ENCODE measurements at regions not wholly inside any gene's neighbourhood (a gene's known extent, or its start where the extent isn't known, plus 50 kb on each side); places are given as distances from the start of the nearest gene placed in this dataset.

- DNase-seq (ENCODE audit: low spot score), result no peak
Measured at GRCh38 chr11:123304828-123305466, 109.9 kb upstream of the CLMP start.

GRCh38 chr11:123303924-123304323, 108.9 kb upstream of the CLMP start:
- DNase-seq (ENCODE audit: low spot score), result no peak

GRCh38 chr11:123302751-123303195, 107.7 kb upstream of the CLMP start:
- DNase-seq (ENCODE audit: low spot score), result no peak

- DNase-seq (ENCODE audit: low spot score), result peak; percentile 40
Measured at GRCh38 chr11:123301696-123302400, 106.8 kb upstream of the CLMP start.

- DNase-seq (ENCODE audit: low spot score), result no peak
Measured at GRCh38 chr11:123301013-123301591, 106.1 kb upstream of the CLMP start.

- DNase-seq (ENCODE audit: low spot score), result no peak
Measured at GRCh38 chr11:123299721-123300120, 104.7 kb upstream of the CLMP start.

GRCh38 chr11:123298488-123299447, 103.7 kb upstream of the CLMP start:
- no peak for DNase-seq (ENCODE audit: low spot score)

GRCh38 chr11:123292647-123293046, 97.6 kb upstream of the CLMP start:
- no peak for DNase-seq (ENCODE audit: low spot score)

- no peak for DNase-seq (ENCODE audit: low spot score)
Measured at GRCh38 chr11:123291201-123291869, 96.3 kb upstream of the CLMP start.

GRCh38 chr11:123286761-123287160, 91.7 kb upstream of the CLMP start:
- DNase-seq (ENCODE audit: low spot score), result no peak

GRCh38 chr11:123286255-123286654, 91.2 kb upstream of the CLMP start:
- no peak for DNase-seq (ENCODE audit: low spot score)

- DNase-seq (ENCODE audit: low spot score), result no peak
Measured at GRCh38 chr11:123284454-123284853, 89.4 kb upstream of the CLMP start.

GRCh38 chr11:123282597-123282996, 87.5 kb upstream of the CLMP start:
- DNase-seq (ENCODE audit: low spot score), result no peak

- DNase-seq (ENCODE audit: low spot score), result no peak
Measured at GRCh38 chr11:123273616-123274015, 78.6 kb upstream of the CLMP start.

GRCh38 chr11:123272565-123272964, 77.5 kb upstream of the CLMP start:
- DNase-seq (ENCODE audit: low spot score), result no peak

- DNase-seq (ENCODE audit: low spot score), result no peak
Measured at GRCh38 chr11:123268156-123268555, 73.1 kb upstream of the CLMP start.

- no peak for DNase-seq (ENCODE audit: low spot score)
Measured at GRCh38 chr11:123265951-123266350, 70.9 kb upstream of the CLMP start.

GRCh38 chr11:123264431-123264780, 69.4 kb upstream of the CLMP start:
- DNase-seq (ENCODE audit: low spot score), result no peak

- peak; percentile 55 for DNase-seq (ENCODE audit: low spot score)
Measured at GRCh38 chr11:123261345-123262106, 66.5 kb upstream of the CLMP start.

GRCh38 chr11:123260511-123261211, 65.6 kb upstream of the CLMP start:
- no peak for DNase-seq (ENCODE audit: low spot score)
